ENCODE measurements at regions not wholly inside any gene's neighbourhood (a gene's known extent, or its start where the extent isn't known, plus 50 kb on each side); places are given as distances from the start of the nearest gene placed in this dataset.

DNA sequence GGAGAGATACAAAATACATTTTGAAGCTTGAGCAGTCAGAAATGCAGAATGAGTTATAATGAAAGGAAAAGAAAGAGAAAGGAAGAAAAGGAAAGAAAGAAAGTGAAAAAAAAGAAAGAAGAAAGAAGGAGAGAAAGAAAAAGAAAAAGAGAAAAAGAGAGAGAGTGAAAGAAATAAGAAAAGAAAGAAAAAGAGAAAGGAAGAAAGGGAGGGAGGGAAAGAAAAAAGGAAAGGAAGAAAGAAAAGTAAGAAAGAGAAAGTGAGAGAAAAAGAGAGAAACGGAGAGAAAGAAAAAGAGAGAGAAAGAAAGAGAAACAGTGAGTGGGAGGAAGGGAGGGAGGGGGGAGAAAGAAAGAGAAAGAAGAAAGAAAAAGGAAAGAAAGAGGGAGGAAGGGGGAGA lies 549.9 kb downstream of the GALC start:
- ATAC-seq: no peak
- Histone ChIP-seq H3K4me1 (no peaks in the 10 kb centered on the region), H3K27ac (no peak overlapping the region), H3K36me3 (no peaks in the 10 kb centered on the region), H3K27me3 (no peaks in the 10 kb centered on the region), H3K4me3 (no peak overlapping the region), H3K9me3 (no peaks in the 10 kb centered on the region)
- WGBS (ENCODE audit: insufficient coverage, low coverage, low lambda C conversion rate, missing lambda C conversion rate): 31% methylated on average over 1 of the region's 1 CpG
- no peak for DNase-seq
- intact Hi-C loops (cut with DNase I): no loop called here
- TF ChIP-seq POLR2A (IDR thresholded peaks at IDR 0.05) (no peak), CTCF (IDR thresholded peaks at IDR 0.05) (no peak)

DNA sequence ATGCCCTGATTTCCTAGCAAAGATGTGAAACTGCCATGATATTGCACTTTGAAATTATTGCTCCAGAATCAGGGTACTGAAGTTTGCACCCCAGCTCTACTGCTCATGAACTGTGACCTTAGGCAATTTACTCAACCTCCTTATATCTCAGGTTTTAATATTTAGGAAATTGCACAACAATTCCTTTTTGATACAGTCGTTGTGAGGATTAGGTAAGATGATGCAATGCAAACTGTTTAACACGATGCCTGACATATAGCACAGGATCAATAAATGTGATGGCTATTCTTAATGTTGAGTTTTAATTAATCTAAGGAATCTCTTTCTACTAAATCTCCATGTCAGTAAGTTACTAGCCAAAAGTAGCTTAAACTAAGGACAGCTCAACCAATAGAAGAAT lies 555.8 kb downstream of the GALC start:
- no peaks in the 10 kb centered on the region for H3K4me1 ChIP-seq
- no peaks in the 10 kb centered on the region for H3K9me3 ChIP-seq
- ATAC-seq (no peak), DNase-seq (no peak)
- intact Hi-C loops (cut with DNase I): no loop called here
- WGBS (ENCODE audit: insufficient coverage, low coverage, low lambda C conversion rate, missing lambda C conversion rate): 24% methylated on average over 2 of the region's 2 CpGs
- no peak overlapping the region for H3K27ac ChIP-seq
- no peaks in the 10 kb centered on the region for H3K36me3 ChIP-seq
- H3K27me3 ChIP-seq: no peaks in the 10 kb centered on the region
- TF ChIP-seq POLR2A (IDR thresholded peaks at IDR 0.05): no peak
- no peak for TF ChIP-seq CTCF (IDR thresholded peaks at IDR 0.05)
- no peak overlapping the region for H3K4me3 ChIP-seq

GRCh38 chr14:87434680-87435079 lies 558.3 kb downstream of the GALC start:
- no peaks in the 10 kb centered on the region for H3K36me3 ChIP-seq
- intact Hi-C loops (cut with DNase I): no loop called here
- ATAC-seq (no peak), DNase-seq (no peak)
- TF ChIP-seq CTCF (IDR thresholded peaks at IDR 0.05): no peak
- TF ChIP-seq POLR2A (IDR thresholded peaks at IDR 0.05): no peak
- H3K9me3 ChIP-seq: no peaks in the 10 kb centered on the region
- no peaks in the 10 kb centered on the region for H3K27me3 ChIP-seq
- WGBS (ENCODE audit: insufficient coverage, low coverage, low lambda C conversion rate, missing lambda C conversion rate): 17% methylated on average over 1 of the region's 1 CpG
- H3K4me1 ChIP-seq: no peaks in the 10 kb centered on the region
- no peak overlapping the region for H3K27ac ChIP-seq
- no peak overlapping the region for H3K4me3 ChIP-seq

DNA sequence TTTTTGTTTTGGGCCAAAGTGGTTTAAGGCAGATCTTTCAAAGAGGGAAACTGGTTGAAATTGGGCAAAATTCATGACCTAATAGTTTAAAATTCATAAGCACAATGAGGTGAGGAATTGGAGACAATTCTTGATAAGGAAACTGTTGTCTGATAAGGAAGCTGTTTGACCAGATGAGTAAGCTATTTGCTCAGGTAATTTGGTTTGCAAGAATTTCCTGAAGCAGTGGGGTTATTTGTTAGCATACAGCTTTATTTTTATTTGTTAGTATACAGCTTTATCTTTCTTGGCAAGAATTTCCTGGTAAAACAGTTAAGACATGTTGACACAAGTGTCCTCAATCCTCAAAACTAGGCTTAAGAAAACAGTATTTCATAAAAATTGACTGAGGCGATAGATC lies 559.0 kb downstream of the GALC start:
- H3K27me3 ChIP-seq: no peaks in the 10 kb centered on the region
- WGBS (ENCODE audit: insufficient coverage, low coverage, low lambda C conversion rate, missing lambda C conversion rate): 29% methylated on average over 1 of the region's 1 CpG
- no peak overlapping the region for H3K27ac ChIP-seq
- TF ChIP-seq CTCF (IDR thresholded peaks at IDR 0.05): no peak
- TF ChIP-seq POLR2A (IDR thresholded peaks at IDR 0.05): no peak
- no peaks in the 10 kb centered on the region for H3K4me1 ChIP-seq
- H3K9me3 ChIP-seq: no peaks in the 10 kb centered on the region
- no peak overlapping the region for H3K4me3 ChIP-seq
- ATAC-seq (no peak), DNase-seq (no peak)
- no peaks in the 10 kb centered on the region for H3K36me3 ChIP-seq
- intact Hi-C loops (cut with DNase I): no loop called here

DNA sequence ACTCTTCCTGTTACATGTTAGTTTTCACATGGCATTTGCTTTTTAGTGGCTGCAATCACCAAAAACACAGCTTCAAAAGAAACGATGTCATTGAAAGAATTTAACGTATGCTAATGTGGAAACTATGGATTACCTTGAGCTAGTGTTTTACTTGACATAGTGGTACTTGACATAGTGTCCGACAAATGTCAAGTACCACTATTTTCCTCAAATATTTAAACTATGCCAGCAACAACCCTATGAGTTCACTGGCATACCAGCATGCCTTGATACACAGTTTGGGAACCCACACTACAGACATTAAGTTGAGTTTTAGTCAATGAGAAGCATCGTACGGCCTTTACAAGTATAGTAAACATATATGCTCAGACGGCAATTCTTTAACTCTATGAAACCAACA lies 560.3 kb downstream of the GALC start:
- Histone ChIP-seq H3K9me3 (no peaks in the 10 kb centered on the region), H3K4me3 (no peak overlapping the region), H3K27me3 (no peaks in the 10 kb centered on the region), H3K27ac (no peak overlapping the region), H3K36me3 (no peaks in the 10 kb centered on the region), H3K4me1 (no peaks in the 10 kb centered on the region)
- WGBS (ENCODE audit: insufficient coverage, low coverage, low lambda C conversion rate, missing lambda C conversion rate): 65% methylated on average over 6 of the region's 6 CpGs
- intact Hi-C loops (cut with DNase I): no loop called here
- TF ChIP-seq CTCF (IDR thresholded peaks at IDR 0.05) (no peak), POLR2A (IDR thresholded peaks at IDR 0.05) (no peak)
- DNase-seq (no peak), ATAC-seq (no peak)

Data from right lobe of liver (tissue), 6 donors.